ENCODE measurements at regions not wholly inside any gene's neighbourhood (a gene's known extent, or its start where the extent isn't known, plus 50 kb on each side); places are given as distances from the start of the nearest gene placed in this dataset.

DNA sequence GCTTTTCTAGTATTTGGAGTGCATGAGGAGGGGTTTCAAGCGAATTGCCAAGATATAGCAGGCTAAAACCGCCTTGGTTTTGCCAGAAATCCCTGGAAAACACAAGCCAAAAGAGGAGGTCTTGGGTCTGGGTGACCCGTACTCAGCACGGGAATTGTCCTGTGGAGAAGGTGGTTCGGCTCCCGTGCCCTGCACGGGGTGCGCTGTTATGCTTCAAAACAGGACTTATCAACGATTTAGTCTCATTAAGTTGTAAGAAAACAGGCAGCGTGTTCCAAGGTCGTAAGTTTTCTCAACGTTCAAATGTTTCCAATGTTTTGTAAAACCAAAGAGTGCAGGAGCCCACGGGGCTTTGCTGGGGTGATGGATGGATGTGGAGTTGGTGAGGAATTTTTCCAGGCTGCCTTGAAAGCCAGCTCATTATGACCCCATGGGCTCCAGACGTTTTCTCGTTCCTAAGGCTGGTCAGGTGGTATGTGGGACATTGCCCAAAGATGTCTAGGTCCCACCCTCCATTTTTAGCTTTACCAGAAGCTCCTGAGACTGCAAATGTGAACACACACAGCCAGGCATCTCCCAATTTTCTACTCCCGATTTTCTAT lies 75.4 kb upstream of the CLDN14 start:
- ChIA-PET POLR2A (no interaction called here), CTCF (no interaction called here)
- Histone ChIP-seq H3K36me3 (ENCODE audit: control insufficient read depth, insufficient read depth, low read length) (no peaks in the 10 kb centered on the region), H3K4me1 (no peaks in the 10 kb centered on the region), H3K27me3 (replicated peaks; ENCODE audit: control insufficient read depth, insufficient read depth, low read length) (no peaks in the 10 kb centered on the region), H3K4me3 (ENCODE audit: low read depth, low read length) (no peak overlapping the region), H3K9me3 (no peaks in the 10 kb centered on the region)
- H3K27ac Mint-ChIP-seq (ENCODE audit: unreplicated experiment), result no peak overlapping the region
- TF ChIP-seq CTCF (IDR thresholded peaks at IDR 0.05; ENCODE audit: insufficient read depth in 1 of 2, low read depth in 1 of 2, low read length in 1 of 2, severe bottlenecking in 1 of 2, unreplicated experiment in 1 of 2), result no peak
- no peak for DNase-seq
- no peaks in the 10 kb centered on the region for H3K36me3 Mint-ChIP-seq (ENCODE audit: insufficient read depth, unreplicated experiment)
- no peaks in the 10 kb centered on the region for H3K9me3 Mint-ChIP-seq (ENCODE audit: unreplicated experiment)
- peaks cover 6% of the 10 kb centered on the region for H3K27me3 Mint-ChIP-seq (ENCODE audit: insufficient read depth, unreplicated experiment)
- no TSS peak for BruUV-seq (replicated peaks)
- intact Hi-C loops (cut with micrococcal nuclease; ENCODE audit: unreplicated experiment), result no loop called here
- H3K4me1 Mint-ChIP-seq (ENCODE audit: low read depth, unreplicated experiment), result no peaks in the 10 kb centered on the region
- no peak overlapping the region for H3K4me3 Mint-ChIP-seq (ENCODE audit: unreplicated experiment)

DNA sequence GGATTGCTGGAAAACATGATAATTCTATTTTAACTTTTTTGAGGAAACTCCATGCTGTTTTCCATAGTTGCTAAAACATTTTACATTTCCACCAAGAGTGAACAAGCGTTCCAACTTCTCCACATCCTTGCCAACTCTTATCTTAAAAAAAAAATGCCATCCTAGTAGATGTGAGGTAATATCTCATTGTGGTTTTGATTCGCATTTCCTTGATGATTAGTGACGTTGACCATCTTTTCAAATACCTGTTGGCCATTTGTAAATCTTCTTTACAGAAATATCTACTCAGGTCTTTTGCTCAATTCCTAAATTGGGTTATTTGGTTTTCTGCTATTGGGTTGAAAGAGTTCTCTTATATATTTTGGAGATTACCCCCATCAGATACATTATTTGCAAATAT lies 77.4 kb upstream of the CLDN14 start:
- Histone ChIP-seq H3K9me3 (no peaks in the 10 kb centered on the region), H3K4me1 (no peaks in the 10 kb centered on the region), H3K36me3 (ENCODE audit: control insufficient read depth, insufficient read depth, low read length) (no peaks in the 10 kb centered on the region), H3K27me3 (replicated peaks; ENCODE audit: control insufficient read depth, insufficient read depth, low read length) (no peaks in the 10 kb centered on the region), H3K4me3 (ENCODE audit: low read depth, low read length) (no peak overlapping the region)
- no peaks in the 10 kb centered on the region for H3K36me3 Mint-ChIP-seq (ENCODE audit: insufficient read depth, unreplicated experiment)
- no peak for TF ChIP-seq CTCF (IDR thresholded peaks at IDR 0.05; ENCODE audit: insufficient read depth in 1 of 2, low read depth in 1 of 2, low read length in 1 of 2, severe bottlenecking in 1 of 2, unreplicated experiment in 1 of 2)
- H3K27me3 Mint-ChIP-seq (ENCODE audit: insufficient read depth, unreplicated experiment), result peaks cover 12% of the 10 kb centered on the region
- ChIA-PET POLR2A (no interaction called here), CTCF (no interaction called here)
- DNase-seq, result no peak
- H3K4me1 Mint-ChIP-seq (ENCODE audit: low read depth, unreplicated experiment), result no peaks in the 10 kb centered on the region
- no peak overlapping the region for H3K27ac Mint-ChIP-seq (ENCODE audit: unreplicated experiment)
- no peaks in the 10 kb centered on the region for H3K9me3 Mint-ChIP-seq (ENCODE audit: unreplicated experiment)
- intact Hi-C loops (cut with micrococcal nuclease; ENCODE audit: unreplicated experiment), result no loop called here
- no TSS peak for BruUV-seq (replicated peaks)
- H3K4me3 Mint-ChIP-seq (ENCODE audit: unreplicated experiment), result no peak overlapping the region

DNA sequence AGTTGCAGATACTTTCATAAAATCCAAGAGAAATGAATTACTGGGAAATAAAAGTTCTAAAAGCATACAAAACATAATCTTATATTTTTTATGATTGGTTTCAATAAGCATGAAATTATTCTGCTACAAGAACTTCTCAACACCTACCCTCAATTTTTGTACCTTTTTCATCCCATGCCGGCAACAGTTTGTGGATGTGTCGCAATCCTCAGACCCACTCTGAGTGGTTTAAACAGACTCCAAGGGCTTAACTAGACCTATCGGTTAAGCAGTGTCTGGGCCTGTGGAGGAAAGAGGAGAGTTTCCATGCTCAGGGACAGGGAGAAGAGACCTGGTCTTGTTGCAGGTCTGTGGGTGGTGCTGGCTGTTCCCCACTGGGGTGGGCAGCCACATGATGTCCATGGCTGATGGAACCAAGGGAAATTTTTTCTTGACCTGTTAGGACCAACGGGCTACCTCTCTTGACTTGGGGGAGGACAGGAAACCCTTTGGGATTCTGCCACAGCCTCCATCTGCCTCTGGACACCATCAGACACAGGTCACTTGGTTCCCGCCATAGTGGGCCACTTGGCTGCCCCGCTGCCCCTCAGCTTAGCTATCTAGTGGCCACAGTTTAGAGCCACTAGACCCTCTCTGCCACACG lies 81.1 kb upstream of the CLDN14 start:
- BruUV-seq (replicated peaks), result no TSS peak
- peaks cover 19% of the 10 kb centered on the region for H3K27me3 Mint-ChIP-seq (ENCODE audit: insufficient read depth, unreplicated experiment)
- Histone ChIP-seq H3K36me3 (ENCODE audit: control insufficient read depth, insufficient read depth, low read length) (no peaks in the 10 kb centered on the region), H3K27me3 (replicated peaks; ENCODE audit: control insufficient read depth, insufficient read depth, low read length) (no peaks in the 10 kb centered on the region), H3K4me3 (ENCODE audit: low read depth, low read length) (no peak overlapping the region), H3K4me1 (no peaks in the 10 kb centered on the region), H3K9me3 (no peaks in the 10 kb centered on the region)
- no peaks in the 10 kb centered on the region for H3K9me3 Mint-ChIP-seq (ENCODE audit: unreplicated experiment)
- no peaks in the 10 kb centered on the region for H3K36me3 Mint-ChIP-seq (ENCODE audit: insufficient read depth, unreplicated experiment)
- H3K4me3 Mint-ChIP-seq (ENCODE audit: unreplicated experiment), result no peak overlapping the region
- no peak for TF ChIP-seq CTCF (IDR thresholded peaks at IDR 0.05; ENCODE audit: insufficient read depth in 1 of 2, low read depth in 1 of 2, low read length in 1 of 2, severe bottlenecking in 1 of 2, unreplicated experiment in 1 of 2)
- POLR2A ChIA-PET, result no interaction called here
- intact Hi-C loops (cut with micrococcal nuclease; ENCODE audit: unreplicated experiment), result no loop called here
- no peak for DNase-seq
- CTCF ChIA-PET, result no interaction called here
- H3K27ac Mint-ChIP-seq (ENCODE audit: unreplicated experiment), result no peak overlapping the region
- no peaks in the 10 kb centered on the region for H3K4me1 Mint-ChIP-seq (ENCODE audit: low read depth, unreplicated experiment)

All from Caco-2 (cell line).